GM12892 (cell line): ENCODE measurements at regions not wholly inside any gene's neighbourhood (a gene's known extent, or its start where the extent isn't known, plus 50 kb on each side); places are given as distances from the start of the nearest gene placed in this dataset.

Experiments
- POLR2A ChIP-seq: IDR thresholded peaks from 2 replicates; pipeline ENCODE4 v1.6.1; 2011; ENCODE audit warnings: low read depth, low read length, control low read depth
- POLR2AphosphoS5 ChIP-seq: IDR thresholded peaks from 2 replicates; pipeline ENCODE4 v1.6.1; 2011; ENCODE audit warnings: low read depth, low read length, control low read depth
- TAF1 ChIP-seq: IDR thresholded peaks from 2 replicates; pipeline ENCODE4 v1.6.1; 2011; ENCODE audit warnings: low read depth, mild to moderate bottlenecking, control low read depth, low read length, borderline replicate concordance

DNA sequence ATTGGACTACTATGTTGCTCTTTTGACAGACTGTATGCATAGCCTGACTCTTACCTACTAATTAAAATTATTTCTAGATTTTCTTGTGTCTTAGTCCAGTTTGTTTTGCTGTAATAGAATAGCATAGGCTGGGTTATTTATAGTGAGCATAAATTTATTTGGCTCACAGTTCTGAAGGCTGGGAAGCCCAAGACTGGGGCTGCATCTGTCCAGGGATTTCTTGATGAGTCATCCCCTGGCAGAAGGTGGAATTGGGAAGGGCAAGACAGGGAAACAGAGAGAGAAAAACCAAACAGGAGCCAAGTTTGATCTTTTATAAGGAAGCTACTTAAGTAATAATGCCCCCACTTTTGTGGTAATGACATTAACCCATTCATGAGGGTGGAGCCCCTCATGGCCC, 759.2 kb upstream of the LRFN5 start:
- TF ChIP-seq POLR2AphosphoS5 (no peak), POLR2A (no peak), TAF1 (no peak)
